ENCODE measurements at regions not wholly inside any gene's neighbourhood (a gene's known extent, or its start where the extent isn't known, plus 50 kb on each side); places are given as distances from the start of the nearest gene placed in this dataset.
"Not testable (repeated sequence)": the region's sequence is repeated elsewhere in the genome, so short reads cannot be mapped to it uniquely, and the experiment has no call there.

- FAIRE-seq, result no peak
- DNase-seq (ENCODE audit: low spot score), result no peak
Observed at GRCh38 chr7:68679459-68680234, 918.6 kb upstream of the AUTS2 start.

- DNase-seq (ENCODE audit: low spot score) (no peak), FAIRE-seq (no peak)
Observed at GRCh38 chr7:68680235-68680872, 917.9 kb upstream of the AUTS2 start.

DNA sequence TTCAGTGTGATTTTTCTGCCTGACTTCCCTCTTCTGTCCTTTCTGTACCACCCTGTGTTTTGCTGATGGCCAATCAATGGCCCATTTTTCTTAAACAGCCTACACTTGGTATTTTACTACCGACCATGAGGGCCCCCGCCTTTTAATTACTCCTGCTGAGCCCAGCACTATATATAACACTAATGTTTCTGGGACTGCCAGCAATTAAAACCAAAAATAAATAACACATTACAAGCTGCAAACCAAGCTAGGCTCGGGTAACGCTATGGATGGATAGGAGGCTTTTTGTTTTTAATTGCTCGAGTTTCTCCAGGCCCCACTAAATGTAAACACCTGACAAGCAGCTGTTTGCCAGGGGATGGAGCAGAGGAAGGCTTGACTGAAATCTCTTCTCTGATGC is 915.4 kb upstream of the AUTS2 start:
- FAIRE-seq, result no peak

DNA sequence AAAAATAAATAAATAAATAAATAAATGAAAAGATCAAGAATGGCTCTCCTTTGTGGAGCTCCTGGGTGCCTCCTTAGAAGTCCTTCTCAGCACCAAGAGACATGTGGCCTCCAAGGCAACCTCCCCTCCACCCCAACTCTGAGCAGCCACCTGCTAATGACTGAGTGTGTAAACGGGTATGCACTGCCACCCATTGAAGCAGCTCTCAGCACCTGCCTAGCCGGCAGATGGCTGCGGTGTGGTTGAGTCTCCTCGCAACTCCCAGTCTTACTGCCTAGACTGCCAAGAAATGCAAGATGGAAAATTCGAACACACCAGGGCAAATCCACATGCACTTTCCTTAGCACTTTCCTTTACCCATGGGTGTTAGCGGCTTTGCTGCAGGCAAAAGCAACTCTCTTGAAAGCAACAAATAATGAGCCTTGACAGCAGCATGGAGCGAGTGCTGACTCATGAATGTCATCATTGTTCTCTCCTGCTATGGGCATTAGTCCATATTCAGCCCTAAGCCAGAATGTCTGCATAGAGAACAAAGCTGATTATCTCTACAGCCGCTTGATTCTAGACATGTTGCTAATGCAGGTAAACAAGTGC is 913.9 kb upstream of the AUTS2 start:
- DNase-seq (ENCODE audit: low spot score), result peak; percentile 65
- FAIRE-seq, result peak; percentile 56

More for the DNA sequence above, 915.4 kb upstream of the AUTS2 start:
- DNase-seq (ENCODE audit: low spot score), result no peak

- FAIRE-seq (no peak), DNase-seq (ENCODE audit: low spot score) (no peak)
Observed at GRCh38 chr7:68684996-68685395, 913.3 kb upstream of the AUTS2 start.

DNA sequence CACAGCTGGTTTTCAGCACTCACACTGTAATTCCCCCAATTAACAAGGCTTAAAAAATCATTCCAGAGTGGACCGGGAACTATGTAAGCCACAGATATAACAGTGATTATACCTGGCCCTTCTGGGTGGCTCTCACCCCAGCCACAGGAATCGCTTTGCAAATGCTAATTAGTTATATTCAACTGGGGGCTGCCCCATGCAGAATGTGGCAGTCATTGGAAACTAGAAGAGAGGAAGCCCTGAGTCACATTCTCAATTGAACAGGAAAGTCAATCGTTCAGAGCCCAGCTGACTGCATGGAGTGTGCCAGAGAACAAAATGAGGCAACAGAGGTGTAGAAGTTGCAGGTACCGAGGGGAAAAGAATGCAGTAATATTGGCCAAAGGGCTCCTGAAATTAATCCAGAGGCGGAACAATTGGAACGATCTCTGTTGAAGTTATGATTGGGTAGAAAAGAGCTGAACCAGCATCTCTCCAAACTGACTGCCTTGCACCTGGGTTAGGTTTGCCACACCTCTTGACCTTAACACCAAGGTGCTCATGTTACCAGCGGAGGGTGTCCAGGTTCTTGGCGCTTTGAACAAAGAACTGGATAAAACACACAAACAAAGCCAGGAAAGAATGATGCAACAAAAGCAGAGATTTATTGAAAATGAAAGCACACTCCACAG is 909.7 kb upstream of the AUTS2 start:
- no peak for DNase-seq (ENCODE audit: low spot score)

DNA sequence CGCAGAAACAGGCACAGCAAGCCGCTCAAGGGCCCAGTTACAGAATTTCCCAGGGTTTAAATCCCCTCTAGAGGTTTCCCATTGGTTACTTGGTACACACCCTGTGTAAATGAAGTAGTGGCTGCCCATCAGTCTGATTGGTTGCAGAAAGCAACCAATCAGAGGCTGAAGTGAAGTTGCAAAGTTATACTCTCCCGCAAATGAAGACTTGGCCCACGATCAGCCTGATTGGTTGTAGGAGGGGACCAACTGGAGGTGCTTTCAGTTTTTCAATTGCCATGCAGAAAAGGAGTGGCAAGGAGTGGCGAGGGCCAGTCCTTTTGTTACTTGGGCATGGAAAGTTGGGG is 909.2 kb upstream of the AUTS2 start:
- FAIRE-seq (no peak), DNase-seq (ENCODE audit: low spot score) (no peak)

More for the DNA sequence above, 909.7 kb upstream of the AUTS2 start:
- FAIRE-seq, result no peak

- peak; percentile 67 for FAIRE-seq
- peak; percentile 70 for DNase-seq (ENCODE audit: low spot score)
Observed at GRCh38 chr7:68691261-68692216, 906.7 kb upstream of the AUTS2 start.

DNA sequence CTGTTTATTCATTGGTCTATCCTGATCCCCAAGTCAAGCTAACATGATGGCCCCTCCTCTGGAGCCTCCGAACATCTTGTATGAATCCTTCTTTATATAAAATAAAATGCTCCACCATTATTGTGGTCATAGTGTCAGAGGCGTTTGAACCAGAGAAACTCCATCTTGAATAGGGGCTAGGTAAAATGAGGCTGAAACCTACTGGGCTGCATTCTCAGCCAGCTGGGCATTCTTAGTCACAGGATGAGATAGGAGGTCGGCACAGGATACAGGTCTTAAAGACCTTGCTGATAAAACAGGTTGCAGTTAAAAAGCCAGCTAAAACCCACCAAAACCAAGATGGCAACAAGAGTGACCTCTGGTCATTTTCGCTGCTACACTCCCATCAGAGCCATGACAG is 905.8 kb upstream of the AUTS2 start:
- FAIRE-seq, result no peak
- DNase-seq (ENCODE audit: low spot score), result no peak

GRCh38 chr7:68694656-68695055 is 903.6 kb upstream of the AUTS2 start:
- FAIRE-seq, result no peak
- no peak for DNase-seq (ENCODE audit: low spot score)

GRCh38 chr7:68697796-68698280 is 900.4 kb upstream of the AUTS2 start:
- no peak for DNase-seq (ENCODE audit: low spot score)
- FAIRE-seq, result no peak

DNA sequence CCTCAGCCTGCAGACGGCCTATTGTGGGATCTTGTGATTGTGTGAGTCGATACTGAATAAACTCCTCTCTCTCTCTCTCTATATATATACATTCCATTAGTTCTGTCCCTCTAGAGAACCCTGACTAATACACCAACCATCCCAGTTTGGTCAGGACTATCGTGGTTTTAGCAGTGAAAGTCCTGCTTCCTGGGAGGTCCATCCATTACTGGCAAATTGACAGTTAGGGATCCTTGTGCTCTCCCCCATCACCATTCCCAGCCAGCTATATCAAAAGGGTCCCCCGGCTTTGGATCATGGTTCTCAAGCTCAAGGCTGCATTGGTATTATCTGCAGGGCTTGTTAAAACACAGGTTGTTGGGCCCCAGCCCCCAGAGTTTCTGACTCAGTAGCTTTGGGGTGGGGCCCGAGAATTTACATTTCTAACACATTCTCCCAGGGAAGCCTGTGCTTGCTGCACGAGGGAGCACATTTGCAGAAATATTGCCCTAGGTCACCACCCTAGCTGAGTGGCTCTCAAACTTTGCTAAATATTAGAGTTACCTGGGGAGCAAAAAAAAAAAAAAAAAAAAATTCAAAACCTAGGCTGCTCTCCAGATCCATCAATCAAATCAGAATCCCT is 899.1 kb upstream of the AUTS2 start:
- peak; percentile 76 for DNase-seq (ENCODE audit: low spot score)
- no peak for FAIRE-seq

DNA sequence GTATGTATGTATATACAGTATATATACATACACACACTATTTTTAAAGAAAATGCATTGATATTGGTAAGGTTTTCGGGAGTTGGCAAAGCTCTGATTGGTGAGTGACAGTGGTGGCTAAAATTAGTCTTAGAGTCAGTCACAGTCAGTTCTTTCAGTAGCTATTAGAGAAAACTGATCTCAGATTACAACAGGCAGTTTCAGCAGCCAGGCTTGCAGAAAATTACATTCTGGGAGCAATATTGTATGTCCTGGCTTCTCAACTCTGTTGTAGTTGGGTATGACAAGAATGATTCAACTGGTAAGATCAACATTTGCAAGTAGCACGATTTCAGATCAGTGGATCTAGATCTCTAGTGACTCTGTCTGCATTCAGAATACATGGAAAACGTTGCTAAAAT is 897.9 kb upstream of the AUTS2 start:
- no peak for FAIRE-seq

GRCh38 chr7:68706291-68706690 is 892.0 kb upstream of the AUTS2 start:
- DNase-seq (ENCODE audit: low spot score) (peak; percentile 61), FAIRE-seq (no peak)

More for the DNA sequence above, 897.9 kb upstream of the AUTS2 start:
- no peak for DNase-seq (ENCODE audit: low spot score)

GRCh38 chr7:68707159-68707558 is 891.1 kb upstream of the AUTS2 start:
- no peak for DNase-seq (ENCODE audit: low spot score)
- FAIRE-seq, result no peak

GRCh38 chr7:68707958-68708357 is 890.3 kb upstream of the AUTS2 start:
- no peak for FAIRE-seq
- DNase-seq (ENCODE audit: low spot score), result no peak

GRCh38 chr7:68712956-68713495 is 885.2 kb upstream of the AUTS2 start:
- no peak for FAIRE-seq

DNA sequence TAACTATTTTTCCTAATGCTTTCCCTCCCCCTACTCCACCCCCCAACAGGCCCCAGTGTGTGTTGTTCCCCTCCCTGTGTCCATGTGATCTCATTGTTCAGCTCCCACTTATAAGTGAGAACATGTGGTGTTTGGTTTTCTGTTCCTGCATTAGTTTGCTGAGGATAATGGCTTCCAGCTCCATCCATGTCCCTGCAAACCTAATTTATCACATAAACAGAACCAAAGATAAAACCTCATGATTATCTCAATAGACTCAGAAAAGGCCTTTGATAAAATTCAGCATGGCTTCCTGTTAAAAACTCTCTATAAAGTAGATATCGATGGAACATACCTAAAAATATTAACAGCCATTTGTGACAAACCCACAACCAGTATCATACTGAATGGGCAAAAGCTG is 884.1 kb upstream of the AUTS2 start:
- not testable (repeated sequence) for DNase-seq (ENCODE audit: low spot score); FAIRE-seq

More at GRCh38 chr7:68712956-68713495, 885.2 kb upstream of the AUTS2 start:
- no peak for DNase-seq (ENCODE audit: low spot score)

GRCh38 chr7:68715907-68716306 is 882.4 kb upstream of the AUTS2 start:
- DNase-seq (ENCODE audit: low spot score), result no peak
- no peak for FAIRE-seq

DNA sequence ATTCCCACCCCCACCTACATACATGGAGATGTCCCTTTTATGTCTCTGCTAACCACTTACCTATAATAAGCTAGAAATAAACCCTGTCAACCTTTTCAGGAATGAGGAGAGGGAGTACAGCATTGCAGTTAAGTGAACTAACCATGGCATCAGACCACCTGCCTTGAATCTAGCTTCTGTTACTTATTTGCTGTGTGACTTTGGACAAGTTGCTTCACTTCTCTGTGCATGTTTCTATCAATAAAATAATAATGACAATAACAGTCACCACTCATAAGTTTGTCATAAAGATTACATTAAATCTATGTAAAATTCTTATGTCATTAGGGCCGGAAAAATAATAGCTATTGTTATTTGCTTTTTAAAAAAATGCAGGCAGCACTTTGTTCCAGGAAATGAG is 881.1 kb upstream of the AUTS2 start:
- FAIRE-seq (no peak), DNase-seq (ENCODE audit: low spot score) (no peak)

Data from urothelium cell line (cell line).